ENCODE measurements at regions not wholly inside any gene's neighbourhood (a gene's known extent, or its start where the extent isn't known, plus 50 kb on each side); places are given as distances from the start of the nearest gene placed in this dataset.

DNA sequence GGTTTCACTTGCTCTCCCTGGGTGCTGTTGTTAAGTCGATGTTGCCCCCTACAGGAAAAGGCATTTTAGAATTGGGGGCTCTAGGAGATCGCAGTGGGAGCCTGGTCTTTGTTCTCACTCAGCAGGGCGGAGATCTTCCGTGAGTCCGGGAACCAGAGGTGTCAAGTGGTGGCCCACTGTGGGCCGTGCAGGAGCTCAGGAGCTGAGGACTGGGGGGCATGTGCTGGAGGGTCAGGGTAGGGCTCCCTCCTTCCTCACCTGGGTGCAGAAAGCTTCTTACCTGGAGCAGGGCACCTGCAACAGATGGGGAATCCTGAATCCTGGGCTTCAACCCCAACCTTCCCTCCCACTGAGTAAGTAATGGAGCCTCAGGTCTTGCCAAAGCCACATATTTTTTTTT, 392.7 kb downstream of the NPHP4 start:
- Histone ChIP-seq H3K4me3 (no peak overlapping the region), H3K36me3 (no peaks in the 10 kb centered on the region), H3K4me1 (no peaks in the 10 kb centered on the region), H3K27me3 (ENCODE audit: low read depth) (peaks cover 79% of the 10 kb centered on the region), H3K27ac (replicated peaks) (no peak overlapping the region), H3K9me3 (replicated peaks) (no peaks in the 10 kb centered on the region)
- DNase-seq: no peak
- TF ChIP-seq, protein P1, sequence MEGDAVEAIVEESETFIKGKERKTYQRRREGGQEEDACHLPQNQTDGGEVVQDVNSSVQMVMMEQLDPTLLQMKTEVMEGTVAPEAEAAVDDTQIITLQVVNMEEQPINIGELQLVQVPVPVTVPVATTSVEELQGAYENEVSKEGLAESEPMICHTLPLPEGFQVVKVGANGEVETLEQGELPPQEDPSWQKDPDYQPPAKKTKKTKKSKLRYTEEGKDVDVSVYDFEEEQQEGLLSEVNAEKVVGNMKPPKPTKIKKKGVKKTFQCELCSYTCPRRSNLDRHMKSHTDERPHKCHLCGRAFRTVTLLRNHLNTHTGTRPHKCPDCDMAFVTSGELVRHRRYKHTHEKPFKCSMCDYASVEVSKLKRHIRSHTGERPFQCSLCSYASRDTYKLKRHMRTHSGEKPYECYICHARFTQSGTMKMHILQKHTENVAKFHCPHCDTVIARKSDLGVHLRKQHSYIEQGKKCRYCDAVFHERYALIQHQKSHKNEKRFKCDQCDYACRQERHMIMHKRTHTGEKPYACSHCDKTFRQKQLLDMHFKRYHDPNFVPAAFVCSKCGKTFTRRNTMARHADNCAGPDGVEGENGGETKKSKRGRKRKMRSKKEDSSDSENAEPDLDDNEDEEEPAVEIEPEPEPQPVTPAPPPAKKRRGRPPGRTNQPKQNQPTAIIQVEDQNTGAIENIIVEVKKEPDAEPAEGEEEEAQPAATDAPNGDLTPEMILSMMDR (IDR thresholded peaks at IDR 0.05; ENCODE audit: borderline replicate concordance): no peak
- intact Hi-C loops (cut with micrococcal nuclease): no loop called here

DNA sequence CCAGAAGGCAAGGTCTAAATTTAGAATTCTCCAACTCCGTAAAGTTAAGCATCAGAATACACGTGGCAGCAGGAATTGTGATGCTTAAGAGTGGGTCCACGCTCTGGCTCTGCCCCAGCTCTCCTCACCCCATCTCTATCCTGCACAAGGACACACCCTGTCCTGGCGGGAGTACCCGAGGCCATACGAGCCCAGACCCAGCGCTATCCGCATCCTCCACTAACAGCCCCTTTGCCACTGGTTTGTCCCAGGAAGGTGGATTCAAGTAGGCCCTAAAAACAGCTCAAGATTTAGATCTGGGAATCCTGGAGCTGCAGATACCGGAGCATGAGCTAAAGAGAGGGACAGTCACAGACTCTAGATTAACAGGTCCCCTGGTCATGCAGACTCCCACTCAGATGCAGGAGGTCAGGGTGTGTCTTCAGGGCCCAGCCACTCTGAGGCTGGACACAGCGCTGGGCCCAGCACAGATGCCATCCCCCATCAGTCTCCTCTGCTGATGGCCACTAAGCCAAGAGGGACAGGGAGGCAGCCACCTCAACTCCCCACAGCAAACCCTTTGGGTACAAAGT, 393.3 kb downstream of the NPHP4 start:
- Histone ChIP-seq H3K27me3 (ENCODE audit: low read depth) (peaks cover 80% of the 10 kb centered on the region), H3K27ac (replicated peaks) (no peak overlapping the region), H3K36me3 (no peaks in the 10 kb centered on the region), H3K9me3 (replicated peaks) (no peaks in the 10 kb centered on the region), H3K4me3 (no peak overlapping the region), H3K4me1 (no peaks in the 10 kb centered on the region)
- intact Hi-C loops (cut with micrococcal nuclease): no loop called here
- TF ChIP-seq, protein P1 (IDR thresholded peaks at IDR 0.05; ENCODE audit: borderline replicate concordance): no peak
- DNase-seq: no peak

DNA sequence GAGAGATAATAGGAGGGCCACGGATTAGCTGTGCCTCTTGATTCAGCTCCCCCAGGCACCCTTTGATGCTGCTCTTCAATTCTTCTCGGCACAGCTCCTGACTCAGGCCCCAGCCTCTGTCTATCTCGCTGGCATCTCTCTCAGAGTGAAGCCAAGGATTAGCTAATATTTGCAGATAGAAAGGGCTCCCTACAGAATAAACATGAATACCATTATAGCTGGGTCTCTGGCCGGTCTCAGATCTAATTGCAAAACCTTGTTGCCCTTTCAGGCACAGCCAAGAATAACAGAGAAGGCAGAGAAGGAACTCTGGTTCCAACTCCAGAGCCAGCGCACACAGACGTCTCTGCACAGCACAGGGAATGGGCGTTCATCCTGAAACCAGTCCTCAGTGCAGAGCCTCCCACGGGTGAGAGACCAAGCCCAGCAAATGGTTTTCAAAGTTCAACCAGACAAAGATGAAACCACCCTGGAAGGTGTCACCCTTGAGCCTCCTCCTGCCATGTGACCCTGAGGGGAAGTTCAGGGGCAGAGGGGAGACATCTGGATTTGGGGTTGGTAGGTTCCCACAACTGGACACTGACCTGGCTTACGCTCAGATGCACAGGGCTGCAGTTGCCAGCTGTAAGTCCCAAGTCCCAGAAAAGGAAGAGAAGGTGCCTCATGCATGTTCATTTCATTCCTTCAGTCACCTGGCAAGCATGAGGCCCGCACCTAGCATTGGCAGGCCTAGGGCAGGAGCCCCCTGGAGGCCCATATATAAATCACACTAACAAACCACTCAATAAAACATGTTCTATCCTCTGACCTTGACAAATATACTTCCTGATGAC, 394.0 kb downstream of the NPHP4 start:
- DNase-seq: no peak
- H3K4me1 ChIP-seq: no peaks in the 10 kb centered on the region
- H3K27me3 ChIP-seq (ENCODE audit: low read depth): peaks cover 80% of the 10 kb centered on the region
- no peaks in the 10 kb centered on the region for H3K9me3 ChIP-seq (replicated peaks)
- H3K36me3 ChIP-seq: no peaks in the 10 kb centered on the region
- no peak overlapping the region for H3K27ac ChIP-seq (replicated peaks)
- intact Hi-C loops (cut with micrococcal nuclease): no loop called here
- no peak overlapping the region for H3K4me3 ChIP-seq
- TF ChIP-seq, protein P1 (IDR thresholded peaks at IDR 0.05; ENCODE audit: borderline replicate concordance): no peak

DNA sequence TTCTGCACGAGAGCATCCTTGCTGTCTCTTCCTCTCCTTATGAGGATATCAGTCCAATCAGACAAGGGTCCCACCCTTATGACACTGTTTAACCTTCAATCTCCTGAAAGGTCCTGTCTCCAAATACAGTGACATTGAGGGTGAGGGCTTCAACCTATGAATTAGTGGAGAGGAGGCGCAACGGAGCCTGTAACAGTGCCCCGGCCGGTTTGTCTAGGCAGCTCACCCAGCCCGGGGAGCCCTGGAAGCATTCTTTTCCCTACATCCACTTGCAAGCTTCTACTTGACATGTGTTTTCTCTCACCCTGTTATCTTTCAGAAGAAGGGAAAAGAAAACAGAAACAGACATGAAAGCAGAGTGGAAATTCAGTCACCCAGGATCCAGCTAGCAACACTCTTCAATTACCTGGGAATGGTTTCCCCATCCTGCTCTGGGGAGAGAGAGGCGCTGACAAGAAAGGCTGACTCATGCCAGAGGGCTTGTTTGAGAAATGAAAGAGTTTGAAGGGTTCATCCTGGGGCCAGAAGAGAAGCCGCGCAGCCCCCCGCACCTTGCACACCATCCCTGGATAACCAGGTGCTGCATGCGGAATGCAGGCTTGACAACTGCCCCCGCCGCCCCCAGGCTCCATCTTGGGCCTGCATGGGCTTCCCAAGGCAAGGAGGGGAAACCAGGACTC, 394.9 kb downstream of the NPHP4 start:
- intact Hi-C loops (cut with micrococcal nuclease): no loop called here
- TF ChIP-seq, protein P1 (IDR thresholded peaks at IDR 0.05; ENCODE audit: borderline replicate concordance): no peak
- Histone ChIP-seq H3K36me3 (no peaks in the 10 kb centered on the region), H3K27me3 (ENCODE audit: low read depth) (peaks cover 79% of the 10 kb centered on the region), H3K4me3 (no peak overlapping the region), H3K27ac (replicated peaks) (no peak overlapping the region), H3K9me3 (replicated peaks) (peaks cover 3% of the 10 kb centered on the region), H3K4me1 (no peaks in the 10 kb centered on the region)
- DNase-seq: no peak

DNA sequence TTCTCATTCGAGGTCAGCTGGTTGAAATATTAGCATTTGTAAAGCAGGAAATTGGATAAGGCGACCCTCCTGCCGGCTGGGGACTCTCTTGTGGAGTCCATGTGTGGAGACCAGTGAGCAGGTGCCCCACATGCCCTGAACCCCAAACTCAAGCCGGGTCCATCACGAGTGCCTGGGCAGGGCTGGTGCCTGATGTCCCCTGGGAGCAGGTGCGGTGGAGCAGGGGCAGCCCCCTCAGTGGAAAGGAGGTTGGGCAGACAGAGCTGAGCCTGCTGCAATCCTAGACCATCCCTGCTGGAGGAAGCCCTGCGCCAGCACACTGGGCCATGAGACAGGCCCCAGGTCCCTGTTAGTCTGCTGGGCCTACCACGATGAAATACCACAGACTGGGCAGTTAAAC, 395.6 kb downstream of the NPHP4 start:
- peaks cover 73% of the 10 kb centered on the region for H3K27me3 ChIP-seq (ENCODE audit: low read depth)

More for the DNA sequence above, 395.6 kb downstream of the NPHP4 start:
- H3K9me3 ChIP-seq (replicated peaks): peaks cover 9% of the 10 kb centered on the region
- no peaks in the 10 kb centered on the region for H3K4me1 ChIP-seq
- no peak overlapping the region for H3K27ac ChIP-seq (replicated peaks)
- no peak overlapping the region for H3K4me3 ChIP-seq
- no peak for DNase-seq
- no peaks in the 10 kb centered on the region for H3K36me3 ChIP-seq
- TF ChIP-seq, protein P1 (IDR thresholded peaks at IDR 0.05; ENCODE audit: borderline replicate concordance): no peak
- intact Hi-C loops (cut with micrococcal nuclease): no loop called here
